K562 (cell line): ENCODE measurements at regions not wholly inside any gene's neighbourhood (a gene's known extent, or its start where the extent isn't known, plus 50 kb on each side); places are given as distances from the start of the nearest gene placed in this dataset.

ENCODE experiments used
- CEBPB ChIP-seq: fragments of 450-650 bp; IDR thresholded peaks from 2 replicates; pipeline ENCODE4 v1.6.1; 2016; ENCODE audit warnings: missing genetic modification characterization, missing compliant biosample characterization
- GATAD2A ChIP-seq: fragments of 450-650 bp; IDR thresholded peaks from 2 replicates; pipeline ENCODE4 v1.6.1; 2017
- PTBP1 ChIP-seq: fragments of 200-400 bp; formaldehyde crosslinking; IDR thresholded peaks from 2 replicates; pipeline ENCODE4 v1.6.1; 2017; ENCODE audit warnings: low read depth, low read length
- SIN3A ChIP-seq, 2 experiments: fragments of 150-350 bp in 1 of 2; IDR thresholded peaks; 2 replicates each; pipeline ENCODE4 v1.6.1; 2011 to 2016; ENCODE audit warnings: borderline replicate concordance in 2 of 2, low read depth in 2 of 2, low read length in 2 of 2, mild to moderate bottlenecking in 2 of 2, moderate library complexity in 2 of 2; ENCODE audit not compliant: control insufficient read depth in 1 of 2
- SP1 ChIP-seq: sonication (generic); formaldehyde crosslinking; IDR thresholded peaks from 2 replicates; pipeline ENCODE4 v1.8.1; 2022; ENCODE audit warnings: mild to moderate bottlenecking, missing genetic modification reagents
- SP2 ChIP-seq: IDR thresholded peaks from 2 replicates; pipeline ENCODE4 v1.6.1; 2011; ENCODE audit warnings: mild to moderate bottlenecking, low read depth, low read length, moderate library complexity; ENCODE audit not compliant: poor library complexity, severe bottlenecking; ENCODE audit errors: extremely low read depth
- SREBF1 ChIP-seq: fragments of 150-350 bp; IDR thresholded peaks from 2 replicates; pipeline ENCODE4 v1.6.1; 2014; ENCODE audit warnings: antibody characterized with exemption, low read depth, low read length, borderline replicate concordance
- TAF1 ChIP-seq: IDR thresholded peaks from 2 replicates; pipeline ENCODE4 v1.6.1; 2011; ENCODE audit warnings: mild to moderate bottlenecking, low read length, moderate library complexity; ENCODE audit not compliant: insufficient read depth, control insufficient read depth, severe bottlenecking; ENCODE audit errors: extremely low read depth
- TF ChIP-seq, protein P1 (sequence below), 3 experiments: IDR thresholded peaks in 2 of 3; conservative IDR thresholded peaks in 1 of 3; 2 replicates each; pipeline ENCODE4 v1.5.1; 2011 to 2012; ENCODE audit warnings: low read length in 3 of 3, mild to moderate bottlenecking in 3 of 3, control low read depth in 2 of 3, improper control_type of control experiment in 1 of 3, inconsistent platforms in 1 of 3, low read depth in 1 of 3, mixed read lengths in 1 of 3, moderate library complexity in 1 of 3; ENCODE audit not compliant: insufficient read depth in 2 of 3

- TF ChIP-seq CEBPB (tag) (no peak), SIN3A (IDR thresholded peaks at IDR 0.05; ENCODE audit: borderline replicate concordance in 2 of 2, control insufficient read depth in 1 of 2, low read depth in 2 of 2, low read length in 2 of 2) (no peak), TAF1 (no peak), SREBF1 (no peak), SP1 (no peak), SP2 (no peak), PTBP1 (no peak), GATAD2A (no peak)
- TF ChIP-seq, protein P1, sequence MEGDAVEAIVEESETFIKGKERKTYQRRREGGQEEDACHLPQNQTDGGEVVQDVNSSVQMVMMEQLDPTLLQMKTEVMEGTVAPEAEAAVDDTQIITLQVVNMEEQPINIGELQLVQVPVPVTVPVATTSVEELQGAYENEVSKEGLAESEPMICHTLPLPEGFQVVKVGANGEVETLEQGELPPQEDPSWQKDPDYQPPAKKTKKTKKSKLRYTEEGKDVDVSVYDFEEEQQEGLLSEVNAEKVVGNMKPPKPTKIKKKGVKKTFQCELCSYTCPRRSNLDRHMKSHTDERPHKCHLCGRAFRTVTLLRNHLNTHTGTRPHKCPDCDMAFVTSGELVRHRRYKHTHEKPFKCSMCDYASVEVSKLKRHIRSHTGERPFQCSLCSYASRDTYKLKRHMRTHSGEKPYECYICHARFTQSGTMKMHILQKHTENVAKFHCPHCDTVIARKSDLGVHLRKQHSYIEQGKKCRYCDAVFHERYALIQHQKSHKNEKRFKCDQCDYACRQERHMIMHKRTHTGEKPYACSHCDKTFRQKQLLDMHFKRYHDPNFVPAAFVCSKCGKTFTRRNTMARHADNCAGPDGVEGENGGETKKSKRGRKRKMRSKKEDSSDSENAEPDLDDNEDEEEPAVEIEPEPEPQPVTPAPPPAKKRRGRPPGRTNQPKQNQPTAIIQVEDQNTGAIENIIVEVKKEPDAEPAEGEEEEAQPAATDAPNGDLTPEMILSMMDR (IDR thresholded peaks at IDR 0.05 in 2 of 3, conservative IDR thresholded peaks at IDR 0.05 in 1 of 3; ENCODE audit: insufficient read depth in 2 of 3, low read depth in 1 of 3, low read length in 3 of 3): no peak
Measured at GRCh38 chr4:122540838-122541237, 80.0 kb downstream of the IL21 start.
